Osteoblast (primary cell): ENCODE measurements at regions not wholly inside any gene's neighbourhood (a gene's known extent, or its start where the extent isn't known, plus 50 kb on each side); places are given as distances from the start of the nearest gene placed in this dataset.
A peak's percentile ranks its signal among the peaks of the same experiment; 100 is the strongest.

Experiments
- DNase-seq: peaks from one replicate; pipeline ENCODE4 v3.0.0; 2011; ENCODE audit warnings: low spot score, mixed read lengths; ENCODE audit not compliant: insufficient read length; ENCODE audit errors: missing footprints
- H2AFZ ChIP-seq: 2 replicates; pipeline ENCODE4 v1.6.0; 2011; ENCODE audit warnings: mild to moderate bottlenecking, low read length
- H3K27ac ChIP-seq: 2 replicates; pipeline ENCODE4 v1.5.1; 2011; ENCODE audit warnings: mild to moderate bottlenecking, low read depth, low read length, moderate library complexity
- H3K27me3 ChIP-seq: 2 replicates; pipeline ENCODE4 v1.6.0; 2012; ENCODE audit warnings: mild to moderate bottlenecking, control low read depth, inconsistent platforms, low read length, moderate library complexity; ENCODE audit not compliant: insufficient read depth
- H3K36me3 ChIP-seq: 2 replicates; pipeline ENCODE4 v1.5.1; 2011; ENCODE audit warnings: mild to moderate bottlenecking, low read length, control low read depth, moderate library complexity; ENCODE audit not compliant: insufficient read depth
- H3K4me1 ChIP-seq: 2 replicates; pipeline ENCODE4 v1.5.1; 2011; ENCODE audit warnings: mild to moderate bottlenecking, low read length, control low read depth, moderate library complexity; ENCODE audit not compliant: insufficient read depth
- H3K4me2 ChIP-seq: 2 replicates; pipeline ENCODE4 v1.6.0; 2011; ENCODE audit warnings: mild to moderate bottlenecking, low read length; ENCODE audit not compliant: insufficient read depth
- H3K4me3 ChIP-seq: fragments of 200-600 bp; sonication (generic); 3 replicates; pipeline ENCODE4 v1.5.1; 2012; ENCODE audit warnings: mild to moderate bottlenecking, low read length, inconsistent platforms; ENCODE audit not compliant: insufficient read depth
- H3K79me2 ChIP-seq: 2 replicates; pipeline ENCODE4 v1.6.0; 2012; ENCODE audit warnings: mild to moderate bottlenecking, low read length, control low read depth, inconsistent platforms; ENCODE audit not compliant: insufficient read depth
- H3K9me3 ChIP-seq: 2 replicates; pipeline ENCODE4 v1.5.1; 2011; ENCODE audit warnings: low read depth, low read length, control low read depth
- H4K20me1 ChIP-seq: 2 replicates; pipeline ENCODE4 v1.6.0; 2012; ENCODE audit warnings: mild to moderate bottlenecking, low read length, control low read depth; ENCODE audit not compliant: insufficient read depth
- CTCF ChIP-seq: IDR thresholded peaks from 2 replicates; pipeline ENCODE4 v1.5.1; 2011; ENCODE audit warnings: mild to moderate bottlenecking, low read depth, low read length, moderate library complexity; ENCODE audit errors: extremely low read depth

DNA sequence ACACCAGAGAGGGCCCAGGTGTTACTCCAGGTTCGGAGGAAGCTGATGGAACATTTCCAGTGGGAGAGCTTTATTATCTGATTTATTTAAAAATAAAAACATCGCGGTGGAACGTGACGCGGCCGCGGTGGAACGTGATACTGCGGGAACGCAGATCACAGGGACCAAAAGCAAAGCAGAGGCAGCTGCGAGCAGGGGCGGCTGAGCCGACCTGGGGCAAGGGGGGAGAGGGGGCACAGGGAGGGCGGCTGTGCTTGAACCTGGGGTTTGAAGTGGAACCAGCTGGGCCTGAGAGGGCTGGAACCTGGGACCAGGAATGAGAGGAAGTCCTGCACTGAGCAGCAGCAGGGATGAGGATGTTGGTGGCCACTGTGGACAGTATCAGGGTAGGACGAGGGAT lies 583.5 kb upstream of the SALL3 start:
- peak; percentile 87 for DNase-seq
- H3K79me2 ChIP-seq, result no peaks in the 10 kb centered on the region
- no peak for TF ChIP-seq CTCF
- no peaks in the 10 kb centered on the region for H4K20me1 ChIP-seq
- H3K27me3 ChIP-seq, result no peaks in the 10 kb centered on the region
- H3K4me2 ChIP-seq, result no peak overlapping the region
- H3K4me1 ChIP-seq, result no peaks in the 10 kb centered on the region
- no peak overlapping the region for H3K27ac ChIP-seq
- H3K36me3 ChIP-seq, result no peaks in the 10 kb centered on the region
- peaks cover 2% of the 10 kb centered on the region for H3K9me3 ChIP-seq
- H2AFZ ChIP-seq, result no peak overlapping the region
- H3K4me3 ChIP-seq, result no peak overlapping the region

DNA sequence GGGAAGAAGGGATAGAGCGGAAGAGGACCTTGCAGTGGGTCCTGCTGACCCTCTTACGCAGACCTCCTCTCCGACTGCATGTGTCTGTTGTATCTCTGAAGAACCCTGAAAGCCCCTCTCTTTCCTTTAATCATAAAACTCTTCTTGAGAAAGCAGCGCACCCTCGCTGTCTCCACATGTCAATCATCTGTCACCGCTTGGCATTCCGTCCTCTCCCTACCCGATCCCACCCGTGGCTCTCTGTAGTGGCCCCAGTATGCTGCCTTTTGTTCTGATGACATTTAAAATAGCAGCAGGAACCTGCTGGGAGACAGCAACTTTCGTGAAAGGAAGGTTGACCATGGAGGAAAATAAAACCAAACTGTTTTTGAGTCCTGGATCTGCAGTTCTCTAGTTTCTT lies 582.9 kb upstream of the SALL3 start:
- Histone ChIP-seq H3K27me3 (no peaks in the 10 kb centered on the region), H3K4me1 (no peaks in the 10 kb centered on the region), H3K79me2 (no peaks in the 10 kb centered on the region), H3K36me3 (no peaks in the 10 kb centered on the region), H3K27ac (no peak overlapping the region), H2AFZ (no peak overlapping the region), H4K20me1 (no peaks in the 10 kb centered on the region), H3K4me2 (no peak overlapping the region), H3K9me3 (peaks cover 2% of the 10 kb centered on the region), H3K4me3 (no peak overlapping the region)
- no peak for TF ChIP-seq CTCF
- no peak for DNase-seq

GRCh38 chr18:78399992-78400503 lies 579.6 kb upstream of the SALL3 start:
- no peak overlapping the region for H3K27ac ChIP-seq
- H2AFZ ChIP-seq, result no peak overlapping the region
- no peak for DNase-seq
- H3K27me3 ChIP-seq, result no peaks in the 10 kb centered on the region
- no peaks in the 10 kb centered on the region for H3K4me1 ChIP-seq
- H4K20me1 ChIP-seq, result no peaks in the 10 kb centered on the region
- no peak overlapping the region for H3K4me2 ChIP-seq
- TF ChIP-seq CTCF, result no peak
- no peaks in the 10 kb centered on the region for H3K79me2 ChIP-seq
- peaks cover 2% of the 10 kb centered on the region for H3K9me3 ChIP-seq
- H3K36me3 ChIP-seq, result no peaks in the 10 kb centered on the region
- no peak overlapping the region for H3K4me3 ChIP-seq

DNA sequence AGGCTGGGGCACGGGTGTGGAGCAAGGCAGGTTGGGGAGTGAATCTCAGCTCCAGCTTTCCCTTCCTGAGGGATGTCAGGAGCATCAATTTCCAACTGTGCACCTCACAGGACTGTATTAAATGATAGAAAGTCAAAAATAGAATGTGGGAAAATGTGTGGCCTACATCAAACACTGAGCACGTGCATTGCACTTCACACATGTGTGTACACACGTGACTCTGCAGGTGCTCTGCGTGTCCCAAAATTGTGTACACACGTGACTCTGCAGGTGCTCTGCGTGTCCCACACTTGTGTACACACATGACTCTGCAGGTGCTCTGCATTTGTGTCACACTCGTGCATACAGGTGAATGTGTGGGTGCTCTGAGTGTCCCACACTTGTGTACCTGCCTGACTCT lies 577.2 kb upstream of the SALL3 start:
- TF ChIP-seq CTCF, result no peak
- H3K27ac ChIP-seq, result no peak overlapping the region
- no peaks in the 10 kb centered on the region for H3K27me3 ChIP-seq
- H3K9me3 ChIP-seq, result no peaks in the 10 kb centered on the region
- no peak overlapping the region for H3K4me2 ChIP-seq
- no peaks in the 10 kb centered on the region for H4K20me1 ChIP-seq
- no peaks in the 10 kb centered on the region for H3K4me1 ChIP-seq
- H3K79me2 ChIP-seq, result no peaks in the 10 kb centered on the region
- no peak overlapping the region for H3K4me3 ChIP-seq
- no peak overlapping the region for H2AFZ ChIP-seq
- no peaks in the 10 kb centered on the region for H3K36me3 ChIP-seq
- no peak for DNase-seq
